Muscle layer of colon (tissue), 2 donors: ENCODE measurements at regions not wholly inside any gene's neighbourhood (a gene's known extent, or its start where the extent isn't known, plus 50 kb on each side); places are given as distances from the start of the nearest gene placed in this dataset.

Experiments
- H3K27ac ChIP-seq: one replicate; pipeline ENCODE4 v1.7.0; 2013; ENCODE audit warnings: low read depth, mild to moderate bottlenecking, low read length, moderate library complexity
- H3K27me3 ChIP-seq, 2 donors: one replicate each; pipeline ENCODE4 v1.7.0; 2013; ENCODE audit warnings: low read length in 2 of 2, mild to moderate bottlenecking in 2 of 2; ENCODE audit not compliant: insufficient read depth in 2 of 2, control insufficient read depth in 1 of 2
- H3K36me3 ChIP-seq: one replicate; pipeline ENCODE4 v1.7.0; 2013; ENCODE audit warnings: mild to moderate bottlenecking, low read length; ENCODE audit not compliant: insufficient read depth
- H3K4me1 ChIP-seq: one replicate; pipeline ENCODE4 v1.7.0; 2013; ENCODE audit warnings: mild to moderate bottlenecking, low read length; ENCODE audit not compliant: insufficient read depth
- H3K4me3 ChIP-seq, 2 donors: one replicate each; pipeline ENCODE4 v1.7.0; 2013; ENCODE audit warnings: low read length in 2 of 2, low read depth in 1 of 2, mild to moderate bottlenecking in 1 of 2, moderate library complexity in 1 of 2
- H3K9ac ChIP-seq: one replicate; pipeline ENCODE4 v1.7.0; 2013; ENCODE audit warnings: low read length
- H3K9me3 ChIP-seq: one replicate; pipeline ENCODE4 v1.7.0; 2013; ENCODE audit warnings: mild to moderate bottlenecking, low read length
- donor health status: abdominal sarcoma.
- donor health status: Adenocarcinoma of cecum.

DNA sequence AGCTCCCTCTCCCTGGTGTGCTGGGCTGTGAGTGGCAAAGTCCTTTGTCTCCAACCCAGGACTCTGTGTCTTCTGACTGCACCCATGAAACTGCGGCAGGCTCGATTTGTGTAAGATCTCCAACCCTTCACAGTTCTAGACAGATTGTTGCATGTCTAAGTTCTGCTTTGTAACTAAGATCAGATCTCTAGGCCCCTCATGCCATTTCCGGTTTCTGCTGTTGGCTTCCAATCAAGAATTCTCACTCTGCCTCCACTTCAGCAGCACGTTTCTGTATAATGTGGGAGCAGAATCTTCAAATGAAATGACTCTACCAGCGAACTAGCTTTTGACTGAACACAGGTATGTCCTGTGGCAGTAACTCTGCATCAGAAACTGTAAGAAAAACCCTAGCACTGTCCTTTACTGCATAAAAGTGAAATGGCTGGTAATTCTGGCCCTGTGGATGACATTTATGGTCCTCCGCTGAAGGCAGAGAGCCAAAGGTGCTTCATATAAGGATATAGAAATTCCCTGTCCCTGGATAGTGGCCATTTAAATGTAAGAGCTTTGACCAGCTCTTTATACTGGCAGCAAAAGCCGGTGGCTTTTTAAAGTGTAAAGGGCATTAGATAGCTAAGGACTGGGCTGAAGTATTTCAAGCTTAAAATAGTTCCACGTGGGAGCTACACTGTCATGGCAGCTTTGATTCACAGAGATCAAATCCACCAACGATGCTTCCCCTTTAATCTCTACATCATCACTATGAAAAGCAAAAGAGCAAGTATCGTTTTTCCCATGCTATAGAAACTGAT lies 319.0 kb upstream of the CDH6 start:
- Histone ChIP-seq H3K27me3 (no peaks in the 10 kb centered on the region), H3K27ac (no peak overlapping the region), H3K4me3 (peak overlapping the region in 1 of 2 donors; percentile 16), H3K9me3 (no peaks in the 10 kb centered on the region), H3K9ac (no peak overlapping the region), H3K4me1 (peaks cover 6% of the 10 kb centered on the region), H3K36me3 (no peaks in the 10 kb centered on the region)

- no peaks in the 10 kb centered on the region for H3K36me3 ChIP-seq
- H3K4me1 ChIP-seq: peaks cover 6% of the 10 kb centered on the region
- H3K9me3 ChIP-seq: no peaks in the 10 kb centered on the region
- H3K27me3 ChIP-seq: no peaks in the 10 kb centered on the region
- no peak overlapping the region for H3K9ac ChIP-seq
- no peak overlapping the region for H3K4me3 ChIP-seq
- H3K27ac ChIP-seq: no peak overlapping the region
These were observed 322.3 kb upstream of the CDH6 start for GRCh38 chr5:30871196-30871595.

GRCh38 chr5:30867711-30868110 lies 325.8 kb upstream of the CDH6 start:
- no peak overlapping the region for H3K4me3 ChIP-seq
- H3K27ac ChIP-seq: no peak overlapping the region
- no peaks in the 10 kb centered on the region for H3K27me3 ChIP-seq
- H3K36me3 ChIP-seq: no peaks in the 10 kb centered on the region
- no peak overlapping the region for H3K9ac ChIP-seq
- no peaks in the 10 kb centered on the region for H3K9me3 ChIP-seq
- no peaks in the 10 kb centered on the region for H3K4me1 ChIP-seq

GRCh38 chr5:30866142-30866541 lies 327.3 kb upstream of the CDH6 start:
- Histone ChIP-seq H3K4me1 (no peaks in the 10 kb centered on the region), H3K27me3 (no peaks in the 10 kb centered on the region), H3K9ac (no peak overlapping the region), H3K4me3 (no peak overlapping the region), H3K9me3 (no peaks in the 10 kb centered on the region), H3K36me3 (no peaks in the 10 kb centered on the region), H3K27ac (no peak overlapping the region)

DNA sequence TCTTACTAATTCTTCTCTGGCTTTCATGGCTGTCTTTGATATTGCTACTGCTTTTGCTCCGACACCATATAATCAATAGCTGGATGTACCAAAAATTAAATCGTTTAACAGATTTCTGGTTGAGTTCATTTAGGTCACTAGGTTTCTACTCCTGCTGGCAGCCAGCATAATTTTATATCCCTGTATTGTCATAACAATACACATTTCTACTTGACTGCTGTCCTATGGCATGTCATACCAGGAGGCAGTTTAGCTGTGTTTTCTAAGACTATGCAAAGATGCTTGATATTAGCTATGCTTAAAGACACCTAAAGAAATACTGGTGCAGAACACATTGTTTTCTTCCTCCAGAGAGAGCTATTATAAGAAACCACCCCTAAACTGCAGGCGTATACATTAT lies 337.2 kb upstream of the CDH6 start:
- H3K4me1 ChIP-seq: no peaks in the 10 kb centered on the region
- no peak overlapping the region for H3K9ac ChIP-seq
- H3K27me3 ChIP-seq: no peaks in the 10 kb centered on the region
- H3K36me3 ChIP-seq: no peaks in the 10 kb centered on the region
- H3K27ac ChIP-seq: no peak overlapping the region
- no peak overlapping the region for H3K4me3 ChIP-seq
- H3K9me3 ChIP-seq: no peaks in the 10 kb centered on the region

GRCh38 chr5:30853158-30853557 lies 340.3 kb upstream of the CDH6 start:
- H3K4me3 ChIP-seq: no peak overlapping the region
- no peak overlapping the region for H3K9ac ChIP-seq
- H3K27ac ChIP-seq: no peak overlapping the region
- H3K36me3 ChIP-seq: no peaks in the 10 kb centered on the region
- H3K4me1 ChIP-seq: no peaks in the 10 kb centered on the region
- H3K27me3 ChIP-seq: no peaks in the 10 kb centered on the region
- H3K9me3 ChIP-seq: no peaks in the 10 kb centered on the region

GRCh38 chr5:30850866-30851265 lies 342.6 kb upstream of the CDH6 start:
- Histone ChIP-seq H3K4me3 (no peak overlapping the region), H3K27ac (no peak overlapping the region), H3K9me3 (no peaks in the 10 kb centered on the region), H3K27me3 (no peaks in the 10 kb centered on the region), H3K36me3 (no peaks in the 10 kb centered on the region), H3K9ac (no peak overlapping the region), H3K4me1 (no peaks in the 10 kb centered on the region)

DNA sequence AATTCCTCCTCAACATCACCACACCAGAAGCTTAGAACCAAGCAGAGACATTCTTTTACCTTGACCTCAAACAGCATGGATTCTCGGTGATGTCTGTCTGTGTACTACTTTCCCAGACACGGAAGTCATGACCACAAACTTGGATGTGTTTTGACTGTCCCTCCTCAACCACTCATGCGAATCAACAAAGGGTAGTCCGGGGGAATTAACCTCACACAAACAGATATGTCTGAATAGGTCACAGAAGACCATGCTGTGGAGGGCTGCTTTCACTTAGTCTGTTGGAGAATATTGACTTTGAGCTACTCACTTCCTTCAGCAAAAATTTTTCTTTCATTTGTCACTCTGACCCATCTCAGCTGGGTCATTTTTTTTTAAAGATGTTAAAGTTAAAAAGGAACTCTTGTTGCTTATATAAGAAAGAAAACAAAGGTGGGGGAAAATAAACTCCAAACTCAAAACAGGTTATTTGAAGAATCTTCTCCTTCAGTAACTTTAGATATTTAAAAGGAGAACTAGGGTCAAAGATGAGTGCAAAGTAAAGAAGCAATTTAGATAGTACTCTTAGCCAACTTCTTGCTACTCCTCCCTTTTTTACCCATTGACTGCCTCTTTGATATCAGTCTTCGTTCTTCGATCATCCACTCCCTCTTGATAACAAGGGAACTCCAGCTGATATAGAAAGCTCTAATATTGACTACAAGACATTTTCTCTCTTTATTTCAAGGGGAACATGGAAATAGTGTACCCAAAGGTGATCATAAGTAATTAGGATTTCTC lies 343.4 kb upstream of the CDH6 start:
- Histone ChIP-seq H3K9me3 (no peaks in the 10 kb centered on the region), H3K27me3 (no peaks in the 10 kb centered on the region), H3K27ac (no peak overlapping the region), H3K36me3 (no peaks in the 10 kb centered on the region), H3K9ac (no peak overlapping the region), H3K4me3 (no peak overlapping the region), H3K4me1 (no peaks in the 10 kb centered on the region)

DNA sequence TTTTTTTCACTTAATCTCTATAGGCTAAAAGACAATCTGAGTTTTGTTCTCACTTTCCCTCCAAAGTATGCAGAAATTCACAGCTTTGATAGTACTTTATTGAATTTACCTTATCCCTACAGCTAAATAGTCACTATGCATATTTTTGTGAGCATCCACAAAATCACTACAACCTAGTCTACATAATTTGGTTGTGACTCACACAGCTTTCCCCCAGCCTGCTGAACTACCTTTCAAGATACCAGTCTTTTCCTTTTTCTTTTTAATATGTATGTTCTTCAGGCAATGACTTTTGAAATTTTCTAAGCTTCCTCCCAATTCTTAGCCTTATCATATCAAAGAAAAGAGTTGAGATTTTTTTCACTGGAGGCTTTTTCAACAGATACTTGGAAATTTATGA lies 347.3 kb upstream of the CDH6 start:
- Histone ChIP-seq H3K4me3 (no peak overlapping the region), H3K27me3 (no peaks in the 10 kb centered on the region), H3K36me3 (no peaks in the 10 kb centered on the region), H3K9ac (no peak overlapping the region), H3K4me1 (no peaks in the 10 kb centered on the region), H3K27ac (no peak overlapping the region), H3K9me3 (no peaks in the 10 kb centered on the region)

DNA sequence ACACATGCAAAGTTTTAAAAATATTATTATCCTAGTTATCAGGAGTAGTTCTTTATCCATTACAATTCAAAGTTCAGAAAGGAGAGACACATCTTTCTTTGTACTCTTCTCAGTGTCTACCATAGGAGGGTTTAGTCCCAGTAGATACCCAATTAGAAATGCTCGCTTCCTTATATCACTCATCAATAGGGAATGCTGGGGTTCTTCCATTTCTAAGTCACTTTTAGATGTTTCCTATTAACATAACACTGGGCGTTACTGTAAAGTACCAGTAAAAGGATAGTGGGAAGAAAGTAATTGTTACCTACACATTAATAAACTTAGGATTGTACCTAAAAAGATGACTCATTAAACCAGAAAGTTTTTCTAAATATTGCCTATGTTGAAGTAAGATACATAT lies 348.3 kb upstream of the CDH6 start:
- H3K27me3 ChIP-seq: no peaks in the 10 kb centered on the region
- H3K9me3 ChIP-seq: no peaks in the 10 kb centered on the region
- no peak overlapping the region for H3K4me3 ChIP-seq
- no peak overlapping the region for H3K27ac ChIP-seq
- H3K9ac ChIP-seq: no peak overlapping the region
- H3K4me1 ChIP-seq: peaks cover 4% of the 10 kb centered on the region
- no peaks in the 10 kb centered on the region for H3K36me3 ChIP-seq

DNA sequence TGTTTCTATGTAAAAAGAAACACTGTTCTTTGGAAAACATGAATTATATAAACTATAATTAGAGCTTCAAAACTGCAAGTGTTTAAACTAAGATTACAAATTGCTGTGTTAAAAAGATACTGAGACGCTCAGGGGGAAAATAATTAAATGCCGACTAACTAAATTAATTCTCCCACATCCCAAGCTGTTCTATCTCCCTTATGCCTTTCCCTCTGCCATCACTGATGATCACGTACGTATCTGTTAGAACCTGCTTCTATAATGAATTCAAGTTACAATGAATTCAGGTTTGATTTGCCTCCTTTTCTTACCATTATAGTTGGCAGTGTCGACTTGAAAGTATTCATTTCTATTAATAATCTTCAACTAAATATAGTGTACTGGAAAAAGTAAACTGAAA lies 349.9 kb upstream of the CDH6 start:
- H3K36me3 ChIP-seq: no peaks in the 10 kb centered on the region
- H3K4me1 ChIP-seq: peaks cover 4% of the 10 kb centered on the region
- no peak overlapping the region for H3K9ac ChIP-seq
- no peaks in the 10 kb centered on the region for H3K9me3 ChIP-seq
- no peak overlapping the region for H3K27ac ChIP-seq
- H3K27me3 ChIP-seq: no peaks in the 10 kb centered on the region
- no peak overlapping the region for H3K4me3 ChIP-seq

DNA sequence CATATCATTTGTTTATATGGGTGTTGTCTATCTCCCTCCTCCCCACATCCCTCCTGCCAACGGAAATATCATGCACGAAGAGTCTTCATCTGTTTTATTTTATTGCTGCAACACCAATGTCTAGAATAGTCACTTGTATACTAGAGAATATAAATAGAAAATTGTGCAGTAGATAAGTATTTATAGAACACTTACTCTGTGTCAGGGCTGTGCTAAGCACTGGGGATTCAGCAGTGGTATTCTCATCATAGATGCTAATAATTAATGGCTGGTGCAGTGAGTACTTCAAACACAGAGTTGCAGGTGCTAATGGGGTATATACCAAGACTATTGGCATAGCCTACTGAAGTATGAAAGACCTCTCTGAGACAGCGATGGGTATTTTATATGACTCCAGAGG lies 353.5 kb upstream of the CDH6 start:
- no peaks in the 10 kb centered on the region for H3K36me3 ChIP-seq
- peaks cover 4% of the 10 kb centered on the region for H3K4me1 ChIP-seq
- H3K27ac ChIP-seq: no peak overlapping the region
- H3K27me3 ChIP-seq: no peaks in the 10 kb centered on the region
- H3K4me3 ChIP-seq: no peak overlapping the region
- H3K9ac ChIP-seq: no peak overlapping the region
- no peaks in the 10 kb centered on the region for H3K9me3 ChIP-seq
